NCI-H526 (cell line): ENCODE measurements at regions not wholly inside any gene's neighbourhood (a gene's known extent, or its start where the extent isn't known, plus 50 kb on each side); places are given as distances from the start of the nearest gene placed in this dataset.

Experiments used
- DNase-seq, 2 experiments: peaks; one replicate each; lab custom pipeline; 2025; lab: John Stamatoyannopoulos, UW

- no peak for DNase-seq
These were observed 146.0 kb downstream of the SPANXN4 start for GRCh38 chrX:143171703-143172102.

- DNase-seq = no peak
These were observed 140.1 kb downstream of the SPANXN4 start for GRCh38 chrX:143165778-143166177.

- no peak for DNase-seq
These were observed 114.0 kb downstream of the SPANXN4 start for GRCh38 chrX:143139681-143140080.

DNA sequence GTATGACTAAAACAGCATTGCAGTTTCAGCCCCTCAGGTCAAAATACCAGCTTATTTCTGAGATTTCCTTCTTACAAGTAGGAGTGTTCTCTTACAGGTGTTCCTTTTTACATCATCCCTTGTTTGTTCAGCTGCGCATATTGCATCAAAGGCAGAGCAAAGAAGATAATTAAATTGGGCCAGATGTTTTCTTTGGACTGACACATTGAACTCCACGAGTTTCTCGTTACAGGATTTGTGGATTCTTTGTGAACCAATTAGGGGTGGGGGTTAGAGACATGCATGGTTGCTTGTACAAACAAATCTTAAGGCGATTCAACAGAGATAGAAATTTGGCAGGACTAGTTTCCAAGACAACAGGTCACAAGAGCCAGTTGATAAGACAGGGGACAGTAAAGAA is 95.7 kb downstream of the SPANXN4 start:
- no peak for DNase-seq

GRCh38 chrX:143115466-143115865 is 89.7 kb downstream of the SPANXN4 start:
- no peak for DNase-seq

DNA sequence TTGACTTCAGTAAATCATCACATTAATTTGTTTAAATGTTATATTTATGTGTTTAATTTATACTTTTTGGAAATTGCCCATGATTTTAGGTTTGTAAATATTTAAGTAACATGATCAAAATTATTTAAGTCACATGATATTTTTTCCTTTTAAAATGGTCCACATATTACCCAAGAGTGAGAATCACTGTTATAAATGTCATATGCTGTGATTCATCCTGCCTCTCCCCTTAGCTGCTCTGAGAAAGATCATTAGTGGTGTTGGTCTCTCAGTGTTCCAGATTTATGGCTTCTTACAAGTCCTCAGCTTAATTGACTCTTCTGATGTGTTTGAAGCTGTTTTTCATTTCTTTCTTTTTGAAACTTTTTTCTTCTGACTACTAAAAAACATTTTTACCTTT is 70.1 kb downstream of the SPANXN4 start:
- no peak for DNase-seq

DNA sequence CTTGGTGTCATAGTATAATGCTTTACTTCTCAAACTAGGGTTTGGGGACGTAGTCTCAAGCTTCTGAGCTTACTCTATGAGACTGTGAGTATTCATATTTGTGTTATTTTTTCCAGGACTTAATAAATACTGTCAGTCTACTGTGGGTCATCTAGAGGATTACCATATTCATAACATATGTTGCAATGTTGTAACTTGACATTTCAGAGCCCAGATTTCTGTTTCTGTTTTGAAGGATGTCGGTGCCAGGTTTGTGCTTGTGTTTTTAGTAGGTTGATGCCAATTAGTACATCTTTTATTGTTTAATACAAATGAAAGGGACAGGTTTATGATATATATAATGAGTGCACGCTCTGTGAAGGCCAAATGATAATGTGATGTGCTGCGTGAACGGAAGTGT is 69.6 kb downstream of the SPANXN4 start:
- DNase-seq = no peak

DNA sequence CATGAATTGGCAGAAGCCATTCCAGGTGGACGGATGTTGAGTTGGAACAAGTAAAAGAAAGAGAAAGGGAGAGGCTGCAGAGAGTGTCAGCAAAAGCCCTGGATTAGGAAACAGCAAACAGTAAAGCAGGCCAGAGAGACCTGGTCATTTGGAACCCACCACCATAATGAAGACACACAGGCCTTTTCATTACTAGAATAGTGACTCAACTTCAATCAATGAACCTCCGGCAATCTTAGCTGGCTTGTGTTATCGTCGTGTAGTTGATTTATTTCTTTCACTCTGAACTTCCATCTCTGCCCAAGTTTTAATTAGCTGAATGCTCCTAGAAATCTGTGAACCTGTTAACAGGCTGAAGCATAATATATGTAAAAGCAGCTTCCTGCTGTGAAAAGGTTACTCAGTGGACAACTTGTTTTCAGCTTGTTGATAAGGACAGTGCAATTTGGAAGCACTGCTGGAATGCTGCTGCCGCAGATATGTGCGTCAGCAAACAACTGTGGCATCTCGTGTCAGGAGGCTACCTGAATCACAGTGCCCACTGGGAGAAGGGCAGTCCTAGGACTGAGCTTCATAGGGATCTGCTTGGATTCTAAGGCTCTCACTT is 68.8 kb downstream of the SPANXN4 start:
- no peak for DNase-seq
